ENCODE measurements at regions not wholly inside any gene's neighbourhood (a gene's known extent, or its start where the extent isn't known, plus 50 kb on each side); places are given as distances from the start of the nearest gene placed in this dataset.

- Histone ChIP-seq H3K9me3 (ENCODE audit: control insufficient read depth, insufficient read depth, low read length) (no peaks in the 10 kb centered on the region), H3K79me2 (ENCODE audit: control insufficient read depth, low read length) (no peaks in the 10 kb centered on the region), H3K4me3 (ENCODE audit: low read length) (no peak overlapping the region), H3K9me2 (replicated peaks; ENCODE audit: control insufficient read depth, low read length) (no peaks in the 10 kb centered on the region), H4K20me1 (ENCODE audit: control insufficient read depth, insufficient read depth, low read depth, low read length) (no peaks in the 10 kb centered on the region), H3K36me3 (ENCODE audit: control insufficient read depth, low read length) (no peaks in the 10 kb centered on the region), H3K4me2 (ENCODE audit: low read length) (no peak overlapping the region), H3K27ac (ENCODE audit: low read depth, low read length) (no peak overlapping the region), H3F3A (ENCODE audit: control insufficient read depth, insufficient read depth) (no peaks in the 10 kb centered on the region), H3K4me1 (ENCODE audit: control insufficient read depth, low read length) (no peaks in the 10 kb centered on the region), H3K27me3 (ENCODE audit: control insufficient read depth, low read length) (no peaks in the 10 kb centered on the region)
- TF ChIP-seq EZH2phosphoT487 (IDR thresholded peaks at IDR 0.05; ENCODE audit: borderline replicate concordance, low read length) (no peak), CTCF (IDR thresholded peaks at IDR 0.05; ENCODE audit: low read depth, low read length, poor library complexity, severe bottlenecking) (no peak)
These were observed 93.6 kb upstream of the RORB start for GRCh38 chr9:74403581-74403980.

- H3K9me2 ChIP-seq (replicated peaks; ENCODE audit: control insufficient read depth, low read length), result no peaks in the 10 kb centered on the region
- no peaks in the 10 kb centered on the region for H3F3A ChIP-seq (ENCODE audit: control insufficient read depth, insufficient read depth)
- TF ChIP-seq EZH2phosphoT487 (IDR thresholded peaks at IDR 0.05; ENCODE audit: borderline replicate concordance, low read length) (no peak), CTCF (IDR thresholded peaks at IDR 0.05; ENCODE audit: low read depth, low read length, poor library complexity, severe bottlenecking) (no peak)
- no peaks in the 10 kb centered on the region for H3K79me2 ChIP-seq (ENCODE audit: control insufficient read depth, low read length)
- no peak overlapping the region for H3K27ac ChIP-seq (ENCODE audit: low read depth, low read length)
- H3K4me1 ChIP-seq (ENCODE audit: control insufficient read depth, low read length), result no peaks in the 10 kb centered on the region
- H3K36me3 ChIP-seq (ENCODE audit: control insufficient read depth, low read length), result no peaks in the 10 kb centered on the region
- H3K4me2 ChIP-seq (ENCODE audit: low read length), result no peak overlapping the region
- no peaks in the 10 kb centered on the region for H3K27me3 ChIP-seq (ENCODE audit: control insufficient read depth, low read length)
- no peak overlapping the region for H3K4me3 ChIP-seq (ENCODE audit: low read length)
- no peaks in the 10 kb centered on the region for H4K20me1 ChIP-seq (ENCODE audit: control insufficient read depth, insufficient read depth, low read depth, low read length)
- H3K9me3 ChIP-seq (ENCODE audit: control insufficient read depth, insufficient read depth, low read length), result no peaks in the 10 kb centered on the region
These were observed 92.5 kb upstream of the RORB start for GRCh38 chr9:74404620-74405019.

GRCh38 chr9:74407166-74407565 lies 90.0 kb upstream of the RORB start:
- Histone ChIP-seq H3K4me2 (ENCODE audit: low read length) (no peak overlapping the region), H3K4me1 (ENCODE audit: control insufficient read depth, low read length) (no peaks in the 10 kb centered on the region), H3K27ac (ENCODE audit: low read depth, low read length) (no peak overlapping the region), H3K79me2 (ENCODE audit: control insufficient read depth, low read length) (no peaks in the 10 kb centered on the region), H3F3A (ENCODE audit: control insufficient read depth, insufficient read depth) (no peaks in the 10 kb centered on the region), H3K9me3 (ENCODE audit: control insufficient read depth, insufficient read depth, low read length) (no peaks in the 10 kb centered on the region), H3K9me2 (replicated peaks; ENCODE audit: control insufficient read depth, low read length) (no peaks in the 10 kb centered on the region), H4K20me1 (ENCODE audit: control insufficient read depth, insufficient read depth, low read depth, low read length) (no peaks in the 10 kb centered on the region), H3K27me3 (ENCODE audit: control insufficient read depth, low read length) (no peaks in the 10 kb centered on the region), H3K36me3 (ENCODE audit: control insufficient read depth, low read length) (no peaks in the 10 kb centered on the region), H3K4me3 (ENCODE audit: low read length) (no peak overlapping the region)
- no peak for TF ChIP-seq EZH2phosphoT487 (IDR thresholded peaks at IDR 0.05; ENCODE audit: borderline replicate concordance, low read length)
- TF ChIP-seq CTCF (IDR thresholded peaks at IDR 0.05; ENCODE audit: low read depth, low read length, poor library complexity, severe bottlenecking), result no peak

Measured in DOHH2 (cell line).